HL-60 (cell line): ENCODE measurements at regions not wholly inside any gene's neighbourhood (a gene's known extent, or its start where the extent isn't known, plus 50 kb on each side); places are given as distances from the start of the nearest gene placed in this dataset.

ENCODE experiments used
- DNase-seq, 2 experiments: peaks; one replicate each; pipeline ENCODE4 v3.0.0-alpha.2; 2010 to 2020; ENCODE audit warnings: low read depth in 1 of 2, low spot score in 1 of 2
- H3K27ac ChIP-seq: fragments of 250-450 bp; sonication (Bioruptor Pico); replicated peaks from 2 replicates; pipeline ENCODE4 v1.5.1; 2020; ENCODE audit warnings: mild to moderate bottlenecking, moderate library complexity
- H3K27me3 ChIP-seq: fragments of 250-450 bp; sonication (Bioruptor Pico); 2 replicates; pipeline ENCODE4 v1.5.1; 2021; ENCODE audit warnings: mild to moderate bottlenecking, moderate library complexity; ENCODE audit not compliant: insufficient read depth, poor library complexity, severe bottlenecking
- H3K4me3 ChIP-seq: replicated peaks from 2 replicates; pipeline ENCODE4 v1.5.1; 2011; ENCODE audit warnings: mild to moderate bottlenecking, control low read depth, low read length; ENCODE audit not compliant: insufficient read depth
- CTCF ChIP-seq: IDR thresholded peaks from one replicate; pipeline ENCODE4 v1.5.1; 2011; ENCODE audit warnings: low read length, control low read depth, inconsistent platforms; ENCODE audit not compliant: insufficient read depth
- GABPA ChIP-seq: IDR thresholded peaks from 2 replicates; pipeline ENCODE4 v1.6.1; 2012; ENCODE audit warnings: low read depth
- POLR2AphosphoS5 ChIP-seq: IDR thresholded peaks from 2 replicates; pipeline ENCODE4 v1.6.1; 2012; ENCODE audit warnings: low read depth
- REST ChIP-seq: IDR thresholded peaks from 2 replicates; pipeline ENCODE4 v1.6.1; 2012; ENCODE audit warnings: low read depth; ENCODE audit not compliant: insufficient replicate concordance
- SPI1 ChIP-seq: IDR thresholded peaks from 2 replicates; pipeline ENCODE4 v1.6.1; 2012; ENCODE audit warnings: low read depth, mild to moderate bottlenecking, borderline replicate concordance

DNA sequence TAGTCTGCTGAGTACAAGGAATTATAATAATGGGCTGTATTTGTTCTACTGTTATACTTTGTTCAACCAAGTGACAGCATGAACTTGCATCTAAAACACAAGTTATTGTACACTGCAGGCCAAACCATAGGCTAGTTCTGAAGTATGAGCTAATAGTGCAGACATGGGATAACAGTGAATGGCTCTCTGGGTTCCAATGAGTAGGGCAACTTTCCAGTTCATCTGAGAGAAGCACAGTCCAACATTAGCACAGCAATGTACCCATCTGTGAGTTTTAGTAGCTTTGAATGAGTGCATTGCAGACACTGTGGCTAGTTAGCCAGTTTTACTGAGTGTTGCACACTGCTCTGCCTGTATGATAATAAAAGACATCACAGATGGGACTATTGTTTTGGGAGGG is 56.5 kb upstream of the FUT9 start:
- no peak overlapping the region for H3K4me3 ChIP-seq
- no peak for DNase-seq
- no peaks in the 10 kb centered on the region for H3K27me3 ChIP-seq
- TF ChIP-seq GABPA = no peak
- no peak for TF ChIP-seq CTCF
- TF ChIP-seq REST = no peak
- TF ChIP-seq SPI1 = no peak
- TF ChIP-seq POLR2AphosphoS5 = no peak
- no peak overlapping the region for H3K27ac ChIP-seq
